GM21367 (cell line): ENCODE measurements at regions not wholly inside any gene's neighbourhood (a gene's known extent, or its start where the extent isn't known, plus 50 kb on each side); places are given as distances from the start of the nearest gene placed in this dataset.
"Not testable (repeated sequence)": the region's sequence is repeated elsewhere in the genome, so short reads cannot be mapped to it uniquely, and the experiment has no call there.

Experiments
- ATAC-seq: cut with Tn5 transposase; IDR thresholded peaks from one replicate; pipeline ENCODE4 v1.9.1; 2021; ENCODE audit not compliant: unreplicated experiment

GRCh38 chr11:71334191-71334590 is 81.8 kb upstream of the SHANK2 start:
- no peak for ATAC-seq

- ATAC-seq = no peak
Measured at GRCh38 chr11:71333473-71333872, 81.1 kb upstream of the SHANK2 start.

GRCh38 chr11:71332447-71332846 is 80.1 kb upstream of the SHANK2 start:
- no peak for ATAC-seq

- no peak for ATAC-seq
Measured at GRCh38 chr11:71332046-71332445, 79.7 kb upstream of the SHANK2 start.

- ATAC-seq = no peak
Measured at GRCh38 chr11:71331631-71332030, 79.3 kb upstream of the SHANK2 start.

- no peak for ATAC-seq
Measured at GRCh38 chr11:71330996-71331395, 78.6 kb upstream of the SHANK2 start.

- ATAC-seq = no peak
Measured at GRCh38 chr11:71330349-71330748, 78.0 kb upstream of the SHANK2 start.

- no peak for ATAC-seq
Measured at GRCh38 chr11:71329786-71330185, 77.4 kb upstream of the SHANK2 start.

GRCh38 chr11:71329165-71329510 is 76.8 kb upstream of the SHANK2 start:
- no peak for ATAC-seq

- no peak for ATAC-seq
Measured at GRCh38 chr11:71327156-71328085, 75.0 kb upstream of the SHANK2 start.

- ATAC-seq = no peak
Measured at GRCh38 chr11:71326328-71326940, 74.1 kb upstream of the SHANK2 start.

- ATAC-seq = no peak
Measured at GRCh38 chr11:71325418-71326327, 73.3 kb upstream of the SHANK2 start.

- no peak for ATAC-seq
Measured at GRCh38 chr11:71324788-71325417, 72.5 kb upstream of the SHANK2 start.

- ATAC-seq = no peak
Measured at GRCh38 chr11:71323876-71324526, 71.6 kb upstream of the SHANK2 start.

- no peak for ATAC-seq
Measured at GRCh38 chr11:71322861-71323582, 70.6 kb upstream of the SHANK2 start.

GRCh38 chr11:71322192-71322735 is 69.9 kb upstream of the SHANK2 start:
- ATAC-seq = no peak

GRCh38 chr11:71321433-71322191 is 69.2 kb upstream of the SHANK2 start:
- ATAC-seq = no peak

- no peak for ATAC-seq
Measured at GRCh38 chr11:71316701-71317100, 64.3 kb upstream of the SHANK2 start.

- ATAC-seq = not testable (repeated sequence)
Measured at GRCh38 chr11:71312616-71313015, 60.2 kb upstream of the SHANK2 start.
